ENCODE measurements at regions not wholly inside any gene's neighbourhood (a gene's known extent, or its start where the extent isn't known, plus 50 kb on each side); places are given as distances from the start of the nearest gene placed in this dataset.

- TF ChIP-seq CTCF (IDR thresholded peaks at IDR 0.05) (no peak), POLR2A (IDR thresholded peaks at IDR 0.05) (no peak), EP300 (IDR thresholded peaks at IDR 0.05) (no peak)
Observed at GRCh38 chr4:103853146-103853545, 133.4 kb upstream of the TACR3 start.

Measured in ovary (tissue), 3 donors.